Parathyroid adenoma (tissue), 2 donors: ENCODE measurements at regions not wholly inside any gene's neighbourhood (a gene's known extent, or its start where the extent isn't known, plus 50 kb on each side); places are given as distances from the start of the nearest gene placed in this dataset.

Experiments used
- H2AFZ ChIP-seq: fragments of 300-600 bp; sonication (generic); one replicate; pipeline ENCODE4 v1.7.0; 2017; ENCODE audit warnings: antibody characterized with exemption, mild to moderate bottlenecking
- H3K27ac ChIP-seq: fragments of 300-600 bp; sonication (generic); one replicate; pipeline ENCODE4 v1.7.0; 2017
- H3K27me3 ChIP-seq: fragments of 300-600 bp; sonication (generic); one replicate; pipeline ENCODE4 v1.7.0; 2017; ENCODE audit warnings: low read length; ENCODE audit not compliant: control insufficient read depth, insufficient read depth
- H3K36me3 ChIP-seq: fragments of 300-600 bp; sonication (generic); one replicate; pipeline ENCODE4 v1.7.0; 2017; ENCODE audit warnings: low read length; ENCODE audit not compliant: control insufficient read depth, insufficient read depth
- H3K4me1 ChIP-seq: fragments of 300-600 bp; sonication (generic); one replicate; pipeline ENCODE4 v1.7.0; 2017; ENCODE audit warnings: control low read depth
- H3K4me2 ChIP-seq: fragments of 300-600 bp; sonication (generic); one replicate; pipeline ENCODE4 v1.7.0; 2017; ENCODE audit warnings: low read length
- H3K4me3 ChIP-seq: fragments of 300-600 bp; sonication (generic); one replicate; pipeline ENCODE4 v1.7.0; 2017; ENCODE audit warnings: low read depth, low read length
- H3K79me2 ChIP-seq: fragments of 300-600 bp; sonication (generic); one replicate; pipeline ENCODE4 v1.7.0; 2017; ENCODE audit warnings: control low read depth
- H3K9ac ChIP-seq: fragments of 300-600 bp; sonication (generic); one replicate; pipeline ENCODE4 v1.7.0; 2017; ENCODE audit warnings: mild to moderate bottlenecking
- H3K9me3 ChIP-seq: fragments of 300-600 bp; sonication (generic); one replicate; pipeline ENCODE4 v1.7.0; 2017; ENCODE audit warnings: low read length; ENCODE audit not compliant: control insufficient read depth
- TF ChIP-seq, protein P1 (sequence below): fragments of 300-600 bp; sonication (generic); IDR thresholded peaks from one replicate; pipeline ENCODE4 v1.7.0; 2017; ENCODE audit warnings: antibody characterized with exemption, mild to moderate bottlenecking
- donor health status: primary hyperparathyroidism.

DNA sequence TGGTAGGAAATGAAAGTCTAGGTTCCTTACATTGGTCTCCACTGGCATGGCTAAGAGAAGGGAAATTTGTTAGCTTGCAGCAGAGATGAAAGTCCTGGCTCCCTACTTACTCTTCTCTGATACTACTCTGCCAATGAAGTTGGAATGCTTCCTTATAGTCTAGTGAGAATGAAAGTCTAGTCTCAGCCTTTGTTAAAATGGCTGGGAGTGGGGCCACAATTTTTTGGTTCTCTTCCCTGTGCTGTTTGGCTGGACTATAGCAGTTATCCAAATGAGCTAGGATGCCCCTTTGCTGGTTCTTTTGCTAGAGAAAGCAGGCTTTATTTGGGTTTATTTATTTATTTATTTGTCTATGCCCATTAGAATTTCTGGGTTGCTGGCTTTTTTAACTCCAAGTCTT, 414.3 kb downstream of the AASDHPPT start:
- H2AFZ ChIP-seq: no peak overlapping the region
- no peak overlapping the region for H3K9ac ChIP-seq
- no peaks in the 10 kb centered on the region for H3K79me2 ChIP-seq
- no peak overlapping the region for H3K4me2 ChIP-seq
- TF ChIP-seq, protein P1, sequence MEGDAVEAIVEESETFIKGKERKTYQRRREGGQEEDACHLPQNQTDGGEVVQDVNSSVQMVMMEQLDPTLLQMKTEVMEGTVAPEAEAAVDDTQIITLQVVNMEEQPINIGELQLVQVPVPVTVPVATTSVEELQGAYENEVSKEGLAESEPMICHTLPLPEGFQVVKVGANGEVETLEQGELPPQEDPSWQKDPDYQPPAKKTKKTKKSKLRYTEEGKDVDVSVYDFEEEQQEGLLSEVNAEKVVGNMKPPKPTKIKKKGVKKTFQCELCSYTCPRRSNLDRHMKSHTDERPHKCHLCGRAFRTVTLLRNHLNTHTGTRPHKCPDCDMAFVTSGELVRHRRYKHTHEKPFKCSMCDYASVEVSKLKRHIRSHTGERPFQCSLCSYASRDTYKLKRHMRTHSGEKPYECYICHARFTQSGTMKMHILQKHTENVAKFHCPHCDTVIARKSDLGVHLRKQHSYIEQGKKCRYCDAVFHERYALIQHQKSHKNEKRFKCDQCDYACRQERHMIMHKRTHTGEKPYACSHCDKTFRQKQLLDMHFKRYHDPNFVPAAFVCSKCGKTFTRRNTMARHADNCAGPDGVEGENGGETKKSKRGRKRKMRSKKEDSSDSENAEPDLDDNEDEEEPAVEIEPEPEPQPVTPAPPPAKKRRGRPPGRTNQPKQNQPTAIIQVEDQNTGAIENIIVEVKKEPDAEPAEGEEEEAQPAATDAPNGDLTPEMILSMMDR: no peak
- no peaks in the 10 kb centered on the region for H3K36me3 ChIP-seq
- no peaks in the 10 kb centered on the region for H3K4me1 ChIP-seq
- H3K27me3 ChIP-seq: no peaks in the 10 kb centered on the region
- H3K9me3 ChIP-seq: no peaks in the 10 kb centered on the region
- H3K27ac ChIP-seq: no peak overlapping the region
- H3K4me3 ChIP-seq: no peak overlapping the region

DNA sequence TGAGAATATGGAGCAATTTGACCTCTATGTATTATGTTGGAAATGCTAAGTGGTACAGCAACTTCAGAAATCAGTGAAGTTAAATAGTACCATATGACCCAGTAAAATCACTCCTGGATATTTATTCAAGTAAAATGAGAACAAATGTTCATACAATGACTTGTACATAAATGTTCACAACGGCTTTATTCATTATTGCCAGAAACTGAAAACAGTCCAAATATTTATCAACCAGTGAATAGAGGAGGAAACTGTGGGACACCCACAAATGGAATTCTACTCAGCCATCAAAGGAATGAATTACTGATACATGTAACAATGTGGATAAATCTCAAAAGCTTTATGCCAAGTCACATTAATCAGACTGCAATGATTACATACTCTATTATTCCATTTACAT, 416.3 kb downstream of the AASDHPPT start:
- H3K27ac ChIP-seq: no peak overlapping the region
- H3K27me3 ChIP-seq: no peaks in the 10 kb centered on the region
- H2AFZ ChIP-seq: no peak overlapping the region
- no peaks in the 10 kb centered on the region for H3K79me2 ChIP-seq
- H3K4me3 ChIP-seq: no peak overlapping the region
- no peaks in the 10 kb centered on the region for H3K9me3 ChIP-seq
- no peak overlapping the region for H3K9ac ChIP-seq
- no peak overlapping the region for H3K4me2 ChIP-seq
- no peaks in the 10 kb centered on the region for H3K4me1 ChIP-seq
- TF ChIP-seq, protein P1: no peak
- H3K36me3 ChIP-seq: no peaks in the 10 kb centered on the region

DNA sequence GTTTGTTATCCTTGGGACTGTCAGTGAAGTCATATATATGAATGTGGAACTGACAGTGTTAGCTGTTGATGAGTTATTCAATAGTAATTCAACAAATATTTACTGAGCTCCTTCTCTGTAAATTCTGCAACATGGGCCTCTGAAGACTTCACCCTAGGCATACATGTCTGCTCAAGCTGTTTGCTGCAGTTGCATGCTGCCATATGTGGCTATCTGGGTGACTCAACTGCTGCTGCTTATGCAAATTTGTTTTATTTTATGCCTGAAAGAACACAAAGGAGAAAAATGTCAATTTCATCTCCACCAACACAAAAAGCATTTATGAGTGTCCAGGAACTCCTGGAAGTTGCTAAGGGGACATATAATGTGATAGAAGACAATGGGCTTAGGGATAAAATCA, 417.6 kb downstream of the AASDHPPT start:
- no peaks in the 10 kb centered on the region for H3K4me1 ChIP-seq
- H3K4me2 ChIP-seq: no peak overlapping the region
- H3K9me3 ChIP-seq: no peaks in the 10 kb centered on the region
- H3K9ac ChIP-seq: no peak overlapping the region
- H3K4me3 ChIP-seq: no peak overlapping the region
- H3K79me2 ChIP-seq: no peaks in the 10 kb centered on the region
- H2AFZ ChIP-seq: no peak overlapping the region
- TF ChIP-seq, protein P1: no peak
- H3K27me3 ChIP-seq: no peaks in the 10 kb centered on the region
- H3K36me3 ChIP-seq: no peaks in the 10 kb centered on the region
- H3K27ac ChIP-seq: no peak overlapping the region

DNA sequence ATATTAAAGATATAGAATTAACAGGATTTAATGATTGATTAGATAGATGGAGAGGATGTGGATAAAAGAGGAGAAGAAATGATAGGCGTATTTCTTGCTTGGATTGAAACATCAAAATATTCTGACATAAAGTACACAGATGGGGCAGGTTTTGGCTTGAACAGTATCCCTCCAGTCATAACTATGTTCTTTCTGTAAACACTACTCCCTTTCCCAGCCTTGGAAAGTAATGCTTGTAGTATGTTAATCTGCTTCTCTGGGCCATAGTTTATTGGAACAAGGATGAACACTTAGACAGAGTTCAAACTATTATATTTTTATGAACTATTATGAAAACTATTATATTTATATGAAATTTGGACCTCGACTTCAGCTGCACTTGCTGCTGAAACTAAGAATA, 419.2 kb downstream of the AASDHPPT start:
- Histone ChIP-seq H3K4me3 (no peak overlapping the region), H3K79me2 (no peaks in the 10 kb centered on the region), H3K4me2 (no peak overlapping the region), H3K9ac (no peak overlapping the region), H3K27me3 (no peaks in the 10 kb centered on the region), H3K36me3 (no peaks in the 10 kb centered on the region), H3K9me3 (no peaks in the 10 kb centered on the region), H2AFZ (no peak overlapping the region), H3K4me1 (no peaks in the 10 kb centered on the region), H3K27ac (no peak overlapping the region)
- TF ChIP-seq, protein P1: no peak

DNA sequence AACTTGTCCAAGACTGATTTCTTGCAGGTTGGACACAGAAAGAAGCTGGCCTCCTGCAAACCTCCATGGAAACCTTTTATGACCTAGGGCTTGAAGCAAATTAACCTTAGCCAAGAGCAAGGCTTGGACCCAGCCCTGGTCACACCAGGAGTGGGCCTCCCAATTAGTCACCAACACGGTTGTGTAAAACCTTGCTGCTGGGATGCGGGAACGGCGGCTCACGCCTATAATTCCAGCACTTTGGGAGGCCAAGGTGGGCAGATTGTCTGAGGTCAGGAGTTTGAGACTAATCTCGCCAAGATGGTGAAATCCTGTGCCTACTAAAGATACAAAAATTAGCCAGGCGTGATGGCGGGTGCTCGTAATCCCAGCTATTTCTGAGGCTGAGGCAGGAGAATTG, 419.9 kb downstream of the AASDHPPT start:
- no peak overlapping the region for H3K27ac ChIP-seq
- no peaks in the 10 kb centered on the region for H3K9me3 ChIP-seq
- no peaks in the 10 kb centered on the region for H3K27me3 ChIP-seq
- H3K36me3 ChIP-seq: no peaks in the 10 kb centered on the region
- H2AFZ ChIP-seq: no peak overlapping the region
- H3K79me2 ChIP-seq: no peaks in the 10 kb centered on the region
- H3K4me1 ChIP-seq: no peaks in the 10 kb centered on the region
- H3K4me3 ChIP-seq: no peak overlapping the region
- no peak overlapping the region for H3K4me2 ChIP-seq
- TF ChIP-seq, protein P1: no peak
- no peak overlapping the region for H3K9ac ChIP-seq
